NCI-H146 treated with DMSO at 0.1 percent for 48 hours (cell line): ENCODE measurements at regions not wholly inside any gene's neighbourhood (a gene's known extent, or its start where the extent isn't known, plus 50 kb on each side); places are given as distances from the start of the nearest gene placed in this dataset.

Source experiments
- DNase-seq: peaks from one replicate; lab custom pipeline; 2025; ENCODE audit not compliant: unreplicated experiment; lab: John Stamatoyannopoulos, UW

DNA sequence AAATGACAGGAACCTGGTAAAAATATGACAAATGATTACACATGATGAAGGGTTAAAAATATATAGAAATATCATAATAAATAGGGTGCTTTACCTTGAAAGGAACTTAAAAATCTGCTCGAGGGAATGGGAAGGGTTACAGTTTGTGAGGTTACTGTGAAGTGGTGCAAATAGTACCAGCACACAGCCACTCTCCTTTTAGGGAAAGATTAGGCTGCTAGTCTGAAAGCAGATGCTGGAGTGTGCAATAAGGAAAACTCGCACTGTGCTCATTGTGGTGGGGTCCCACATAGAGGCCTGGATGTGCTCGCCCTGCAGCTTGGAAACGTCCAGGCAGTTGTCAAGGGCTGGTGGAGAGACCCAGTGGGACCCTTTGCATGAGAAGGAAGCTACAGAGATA, 145.9 kb upstream of the TBX20 start:
- DNase-seq, result no peak

DNA sequence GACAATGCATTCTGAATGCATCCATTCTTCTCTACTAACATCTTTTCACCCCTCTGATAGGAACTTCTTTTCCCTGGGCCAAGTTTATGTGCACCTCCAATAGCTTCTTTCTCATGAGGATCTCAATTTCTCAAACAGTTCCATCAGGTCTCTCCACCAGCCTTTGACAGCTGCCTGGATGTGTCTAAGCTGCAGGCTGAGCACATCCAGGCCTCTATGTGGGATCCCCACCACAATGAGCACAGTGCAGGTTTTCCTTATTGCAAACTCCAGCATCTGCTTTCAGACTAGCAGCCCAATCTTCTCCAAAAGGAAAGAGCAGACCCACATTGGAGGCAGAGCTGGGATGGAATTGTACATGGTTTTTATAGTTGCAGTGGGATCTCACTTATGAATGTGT, 145.3 kb upstream of the TBX20 start:
- DNase-seq, result no peak

DNA sequence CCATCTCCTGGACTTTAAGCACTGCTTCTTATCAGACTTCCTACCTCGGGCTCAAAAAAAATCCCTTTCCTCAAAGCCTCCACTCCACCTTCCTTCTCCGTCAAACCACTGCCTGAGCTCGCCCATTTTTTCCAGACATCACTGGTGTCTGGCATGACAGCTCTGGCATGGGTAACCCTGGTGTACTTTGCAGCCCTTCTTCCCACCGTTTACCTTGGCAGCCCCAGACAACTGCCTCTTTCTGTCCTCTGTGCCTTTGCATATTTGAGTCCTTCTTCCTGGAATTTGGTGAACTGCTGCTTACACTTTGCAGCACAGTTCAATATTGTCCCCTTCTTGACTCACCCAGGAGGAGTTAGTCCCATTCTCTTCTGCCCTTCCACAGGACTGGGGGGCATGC, 144.6 kb upstream of the TBX20 start:
- DNase-seq, result no peak

DNA sequence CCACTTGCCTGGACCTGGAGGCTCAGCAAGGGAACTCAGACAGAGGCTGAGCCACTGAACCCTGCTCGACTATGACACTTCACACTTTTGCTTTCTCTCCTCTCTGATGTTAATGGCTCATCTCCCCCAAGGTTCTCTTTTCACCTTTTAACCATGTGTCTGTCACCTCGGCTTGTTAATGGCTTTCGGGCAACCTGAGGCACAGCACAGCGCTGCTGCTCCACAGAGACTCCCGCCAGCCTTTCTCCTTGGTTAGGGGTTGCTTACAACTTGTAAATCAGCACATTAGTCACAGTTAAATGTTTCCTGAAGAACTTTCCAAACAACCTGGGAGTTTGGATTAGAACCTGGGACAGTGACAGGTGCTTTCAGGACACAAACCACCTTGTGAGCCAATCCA, 136.2 kb upstream of the TBX20 start:
- no peak for DNase-seq

GRCh38 chr7:35389636-35390035, 135.7 kb upstream of the TBX20 start:
- DNase-seq, result no peak

DNA sequence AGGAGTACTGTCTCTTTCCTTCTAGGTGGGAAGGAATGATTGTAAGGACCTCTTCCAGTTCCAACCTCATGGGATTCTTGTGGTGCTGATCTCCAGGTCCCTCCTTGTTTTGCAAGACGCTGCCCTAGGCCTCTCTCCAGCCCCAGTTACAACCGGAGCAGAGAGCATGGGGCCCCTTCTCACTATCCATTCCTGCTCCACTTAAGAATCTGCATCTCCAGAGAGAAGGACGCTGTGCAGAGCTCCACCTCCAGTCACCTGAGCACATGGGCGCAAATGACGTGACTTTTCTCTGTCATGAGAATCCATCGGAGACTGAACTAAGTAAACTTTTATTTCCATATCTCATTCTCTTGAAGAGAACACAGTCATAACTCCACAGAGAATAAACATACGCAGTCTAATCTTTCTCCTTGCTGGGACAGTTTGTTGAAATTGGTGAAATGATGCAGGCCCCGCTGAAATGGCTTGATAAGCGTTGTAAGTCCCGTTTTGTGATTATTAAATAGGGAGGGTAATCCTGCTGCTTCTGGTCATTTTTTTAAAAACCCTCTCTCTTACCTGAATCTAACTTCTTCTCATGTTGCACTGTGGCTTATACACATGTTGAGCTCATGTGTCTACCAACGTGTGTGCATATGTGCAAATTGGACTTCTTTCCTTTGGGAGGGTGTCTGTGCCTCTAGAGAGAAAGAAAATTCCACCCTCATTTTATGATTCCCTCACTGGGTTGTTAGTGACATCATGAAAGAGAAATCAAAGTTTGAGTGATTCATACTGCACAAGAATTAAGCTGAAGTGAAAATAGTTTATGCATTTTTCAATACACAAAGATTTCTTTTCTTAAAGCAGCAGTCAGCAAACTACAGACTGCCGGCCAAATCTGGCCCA, 133.2 kb upstream of the TBX20 start:
- no peak for DNase-seq

DNA sequence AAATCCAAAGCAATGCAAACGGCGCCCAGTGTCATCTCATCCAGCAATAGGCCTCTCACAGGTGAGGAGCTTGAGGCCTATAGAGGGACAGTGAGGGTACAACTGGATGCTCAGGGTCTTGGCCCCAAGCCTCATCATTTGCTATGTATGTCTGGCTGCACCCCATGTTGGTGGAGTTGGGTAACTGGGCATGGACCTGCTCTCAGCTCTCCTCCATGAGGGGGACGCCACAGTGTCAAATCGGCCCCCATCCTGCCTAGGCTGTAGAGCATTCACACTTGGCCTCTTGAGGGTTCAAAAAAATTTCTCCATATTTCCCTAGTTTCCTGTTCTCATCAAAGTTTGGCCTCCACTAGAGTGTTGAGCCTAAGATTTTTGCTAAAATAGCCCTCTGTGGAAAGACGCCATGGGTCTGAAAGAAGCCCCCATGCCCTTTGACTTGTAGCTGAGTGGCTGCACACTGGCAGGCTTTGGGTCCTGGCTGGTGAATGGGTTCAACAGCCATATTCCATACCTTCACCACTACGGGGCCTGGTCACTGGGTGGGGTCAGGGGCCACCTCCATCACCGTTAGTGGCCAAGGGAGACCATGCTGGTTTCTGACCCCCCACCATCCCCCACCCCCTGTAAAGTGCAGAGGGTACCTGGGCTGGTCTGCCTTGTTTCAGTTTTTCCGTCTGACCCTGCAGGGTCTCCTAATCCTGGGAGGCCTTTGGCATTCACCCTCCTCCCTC, 132.3 kb upstream of the TBX20 start:
- DNase-seq, result no peak

GRCh38 chr7:35384761-35385700, 131.1 kb upstream of the TBX20 start:
- DNase-seq, result no peak

GRCh38 chr7:35380739-35381224, 126.9 kb upstream of the TBX20 start:
- DNase-seq, result no peak

GRCh38 chr7:35379481-35379880, 125.6 kb upstream of the TBX20 start:
- DNase-seq, result no peak

DNA sequence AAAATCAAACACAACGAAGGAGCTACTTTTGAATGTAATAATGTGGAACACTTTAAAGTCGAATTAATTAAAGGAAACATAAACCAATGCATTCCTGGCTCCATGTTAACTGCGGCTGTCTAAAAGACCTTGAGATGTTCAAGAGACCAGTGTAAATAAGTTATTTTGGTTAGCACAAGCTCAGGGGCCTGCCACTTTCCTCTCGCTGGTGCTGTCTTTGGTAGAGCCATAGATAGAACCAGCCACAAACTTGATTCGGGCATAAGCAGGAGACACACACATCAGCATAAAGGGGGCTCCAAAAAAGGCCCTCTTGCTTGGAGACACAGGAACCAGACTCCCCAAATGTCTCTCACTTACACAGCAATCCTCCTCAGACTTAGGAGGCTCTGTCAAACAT, 121.6 kb upstream of the TBX20 start:
- DNase-seq, result no peak

DNA sequence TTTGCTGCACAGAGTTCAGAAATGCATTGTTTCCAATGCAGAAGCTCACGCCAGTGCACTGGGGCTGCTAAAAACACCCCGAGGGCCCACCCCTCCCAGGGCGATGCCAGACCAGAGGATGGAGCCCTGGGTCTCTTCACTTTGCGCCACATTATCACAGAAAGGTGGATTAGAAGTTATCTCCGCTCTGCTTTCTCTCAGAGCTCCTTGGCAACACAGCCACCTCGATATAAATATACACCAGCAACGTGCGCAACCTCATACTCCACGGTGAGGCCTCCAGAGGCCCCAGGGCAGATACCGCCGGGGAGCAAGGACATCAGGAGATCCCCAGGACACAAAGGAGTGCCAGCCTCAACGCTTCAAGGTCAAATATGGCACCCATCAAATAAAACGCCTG, 121.0 kb upstream of the TBX20 start:
- DNase-seq, result no peak

DNA sequence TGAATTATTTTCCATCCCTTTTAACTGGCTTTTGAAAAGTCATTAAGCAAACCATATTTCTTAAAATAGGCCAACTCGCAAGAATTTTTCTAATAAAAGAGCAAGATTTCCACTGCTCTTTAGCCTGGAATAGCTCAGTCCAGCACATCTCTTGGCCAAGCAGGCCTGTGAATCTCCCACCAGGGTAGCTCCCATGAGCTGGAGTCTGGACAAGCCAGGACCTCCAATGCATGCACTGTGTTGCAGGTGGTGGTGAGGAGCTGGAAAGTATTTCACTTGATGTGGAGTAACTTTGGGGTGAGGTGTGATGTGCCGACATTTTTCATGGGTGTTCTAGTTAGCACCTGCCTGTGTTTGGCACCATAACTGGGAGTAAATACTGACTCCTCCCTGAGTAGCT, 117.3 kb upstream of the TBX20 start:
- DNase-seq, result no peak

DNA sequence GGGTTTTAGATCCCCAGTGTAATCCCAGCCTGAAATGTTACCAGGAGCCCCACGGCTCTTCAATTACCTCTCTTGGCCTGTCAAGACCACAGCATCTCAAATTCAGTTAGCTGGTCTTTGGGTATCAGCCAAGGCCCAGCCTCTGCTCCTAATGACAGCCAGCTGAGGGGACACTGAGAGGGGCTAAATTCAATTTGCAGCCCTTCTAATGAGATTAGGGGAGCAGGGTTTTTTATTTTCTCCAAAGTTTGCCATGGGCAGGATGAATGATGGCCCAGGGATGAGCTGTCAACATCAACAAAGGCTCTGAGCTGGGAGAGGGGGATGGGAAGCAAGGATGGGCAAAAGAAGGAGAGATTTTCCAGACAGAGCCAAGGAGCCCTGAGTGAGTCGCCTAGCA, 116.8 kb upstream of the TBX20 start:
- DNase-seq, result no peak

GRCh38 chr7:35366167-35367155, 112.6 kb upstream of the TBX20 start:
- peak; percentile 66 for DNase-seq

- DNase-seq, result no peak
Measured at GRCh38 chr7:35365523-35365922, 111.6 kb upstream of the TBX20 start.

DNA sequence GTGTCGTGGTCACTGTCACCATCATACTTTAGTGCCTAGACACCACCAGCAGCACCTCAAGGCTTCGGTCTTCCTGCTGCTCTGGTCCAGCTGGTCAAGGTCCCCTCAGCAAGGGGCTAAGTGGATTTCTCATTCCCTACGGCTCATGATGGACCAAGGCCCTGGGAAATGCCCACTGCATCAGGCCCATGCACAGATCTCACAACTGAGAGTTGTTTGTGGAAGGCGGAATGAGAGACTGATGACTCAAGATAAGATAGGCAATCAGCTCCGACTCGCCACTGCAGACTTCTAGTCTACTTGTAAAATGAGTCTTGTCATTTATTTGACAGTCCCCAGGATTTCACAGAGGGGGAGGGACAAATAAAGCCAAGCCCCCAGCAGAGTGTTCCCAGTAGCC, 108.4 kb upstream of the TBX20 start:
- DNase-seq, result no peak

DNA sequence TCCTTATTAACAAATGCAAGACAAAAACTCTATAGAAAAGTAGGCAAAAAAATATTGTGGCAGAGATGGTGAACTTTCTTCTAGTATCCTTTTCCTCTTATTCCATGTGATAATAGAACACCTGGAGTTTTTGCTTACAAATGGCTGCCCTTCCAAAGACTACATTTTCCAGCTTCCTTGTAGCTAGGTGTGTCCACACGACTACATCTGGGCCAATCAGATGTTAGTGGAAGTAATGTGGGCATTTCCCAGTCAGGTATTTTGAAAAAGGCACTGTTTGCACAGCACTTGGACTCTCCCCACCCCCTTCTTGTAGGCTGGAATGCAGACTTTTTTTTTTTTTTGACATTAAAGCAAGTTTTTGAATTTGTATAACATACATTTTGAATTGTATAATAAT, 105.5 kb upstream of the TBX20 start:
- DNase-seq, result no peak

DNA sequence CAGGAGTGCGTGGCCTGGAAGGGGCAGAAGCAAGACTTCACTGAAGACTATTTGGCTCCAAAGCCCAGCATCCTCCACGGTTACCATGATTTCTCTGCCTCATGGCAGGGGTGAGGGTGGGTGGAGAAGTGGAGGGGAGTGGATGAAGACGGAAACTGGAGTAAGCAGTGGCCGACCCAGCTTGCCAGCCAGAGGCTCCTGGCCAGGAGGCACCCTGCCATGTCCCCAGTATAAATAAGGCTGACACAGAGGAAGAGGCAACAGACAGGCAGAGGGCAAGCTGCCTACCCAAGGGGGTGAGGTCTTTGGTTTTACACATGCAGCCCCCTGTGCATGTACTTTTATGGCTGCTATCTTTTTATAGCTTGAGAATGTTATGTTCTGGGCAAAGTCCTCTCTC, 102.6 kb upstream of the TBX20 start:
- DNase-seq, result no peak

GRCh38 chr7:35355911-35356310, 102.0 kb upstream of the TBX20 start:
- DNase-seq, result peak; percentile 63
